ENCODE measurements at regions not wholly inside any gene's neighbourhood (a gene's known extent, or its start where the extent isn't known, plus 50 kb on each side); places are given as distances from the start of the nearest gene placed in this dataset.

GRCh38 chr16:9199751-9200150 lies 108.3 kb downstream of the HAPSTR1 start:
- no peak for TF ChIP-seq USF1 (IDR thresholded peaks at IDR 0.05)
- no peak for TF ChIP-seq TAF1 (IDR thresholded peaks at IDR 0.05; ENCODE audit: low read depth)
- no peak for TF ChIP-seq ZBTB7A (IDR thresholded peaks at IDR 0.05; ENCODE audit: low read depth)
- TF ChIP-seq MAX (IDR thresholded peaks at IDR 0.05): no peak
- no peak for TF ChIP-seq EGR1 (IDR thresholded peaks at IDR 0.05)
- TF ChIP-seq RAD21 (IDR thresholded peaks at IDR 0.05; ENCODE audit: low read depth): no peak
- TF ChIP-seq TCF12 (IDR thresholded peaks at IDR 0.05; ENCODE audit: low read depth): no peak
- no peak for TF ChIP-seq NFIC (IDR thresholded peaks at IDR 0.05)
- no peak for TF ChIP-seq REST (IDR thresholded peaks at IDR 0.05; ENCODE audit: low read depth)
- TF ChIP-seq TEAD4 (IDR thresholded peaks at IDR 0.05): no peak
- TF ChIP-seq CREB1 (IDR thresholded peaks at IDR 0.05; ENCODE audit: low read depth): no peak
- TF ChIP-seq YY1 (IDR thresholded peaks at IDR 0.05; ENCODE audit: low read depth): no peak
- no peak for TF ChIP-seq FOXM1 (IDR thresholded peaks at IDR 0.05; ENCODE audit: borderline replicate concordance, low read depth)
- TF ChIP-seq EP300 (IDR thresholded peaks at IDR 0.05; ENCODE audit: borderline replicate concordance): no peak
- no peak for TF ChIP-seq CEBPB (IDR thresholded peaks at IDR 0.05)

GRCh38 chr16:9203956-9204355 lies 112.5 kb downstream of the HAPSTR1 start:
- TF ChIP-seq TCF12 (IDR thresholded peaks at IDR 0.05; ENCODE audit: low read depth) (no peak), TEAD4 (IDR thresholded peaks at IDR 0.05) (no peak), EP300 (IDR thresholded peaks at IDR 0.05; ENCODE audit: borderline replicate concordance) (no peak), REST (IDR thresholded peaks at IDR 0.05; ENCODE audit: low read depth) (no peak), YY1 (IDR thresholded peaks at IDR 0.05; ENCODE audit: low read depth) (no peak)

GRCh38 chr16:9205661-9206060 lies 114.2 kb downstream of the HAPSTR1 start:
- TF ChIP-seq CEBPB (IDR thresholded peaks at IDR 0.05) (no peak), USF1 (IDR thresholded peaks at IDR 0.05) (no peak)

- TF ChIP-seq TCF12 (IDR thresholded peaks at IDR 0.05; ENCODE audit: low read depth) (no peak), YY1 (IDR thresholded peaks at IDR 0.05; ENCODE audit: low read depth) (no peak), NFIC (IDR thresholded peaks at IDR 0.05) (no peak), TAF1 (IDR thresholded peaks at IDR 0.05; ENCODE audit: low read depth) (no peak), RAD21 (IDR thresholded peaks at IDR 0.05; ENCODE audit: low read depth) (no peak), EP300 (IDR thresholded peaks at IDR 0.05; ENCODE audit: borderline replicate concordance) (no peak), CEBPB (IDR thresholded peaks at IDR 0.05) (no peak), EGR1 (IDR thresholded peaks at IDR 0.05) (no peak), MAX (IDR thresholded peaks at IDR 0.05) (no peak), REST (IDR thresholded peaks at IDR 0.05; ENCODE audit: low read depth) (no peak), FOXM1 (IDR thresholded peaks at IDR 0.05; ENCODE audit: borderline replicate concordance, low read depth) (no peak), CREB1 (IDR thresholded peaks at IDR 0.05; ENCODE audit: low read depth) (no peak), TEAD4 (IDR thresholded peaks at IDR 0.05) (no peak), USF1 (IDR thresholded peaks at IDR 0.05) (no peak), ZBTB7A (IDR thresholded peaks at IDR 0.05; ENCODE audit: low read depth) (no peak)
These were observed 114.7 kb downstream of the HAPSTR1 start for GRCh38 chr16:9206156-9206555.

GRCh38 chr16:9212621-9213020 lies 121.2 kb downstream of the HAPSTR1 start:
- TF ChIP-seq CREB1 (IDR thresholded peaks at IDR 0.05; ENCODE audit: low read depth) (no peak), ZBTB7A (IDR thresholded peaks at IDR 0.05; ENCODE audit: low read depth) (no peak), RAD21 (IDR thresholded peaks at IDR 0.05; ENCODE audit: low read depth) (no peak), TCF12 (IDR thresholded peaks at IDR 0.05; ENCODE audit: low read depth) (no peak), USF1 (IDR thresholded peaks at IDR 0.05) (no peak), MAX (IDR thresholded peaks at IDR 0.05) (no peak), YY1 (IDR thresholded peaks at IDR 0.05; ENCODE audit: low read depth) (no peak), CEBPB (IDR thresholded peaks at IDR 0.05) (no peak), TEAD4 (IDR thresholded peaks at IDR 0.05) (no peak), TAF1 (IDR thresholded peaks at IDR 0.05; ENCODE audit: low read depth) (no peak), EP300 (IDR thresholded peaks at IDR 0.05; ENCODE audit: borderline replicate concordance) (no peak), EGR1 (IDR thresholded peaks at IDR 0.05) (no peak), FOXM1 (IDR thresholded peaks at IDR 0.05; ENCODE audit: borderline replicate concordance, low read depth) (no peak)

All from Ishikawa (cell line).